Activated T-cell treated with anti-CD3 and anti-CD28 coated beads for 1 hour (primary cell): ENCODE measurements at regions not wholly inside any gene's neighbourhood (a gene's known extent, or its start where the extent isn't known, plus 50 kb on each side); places are given as distances from the start of the nearest gene placed in this dataset.
"Not testable (repeated sequence)": the region's sequence is repeated elsewhere in the genome, so short reads cannot be mapped to it uniquely, and the experiment has no call there.

Source experiments
- DNase-seq: peaks from one replicate; pipeline ENCODE4 v3.0.0-alpha.2; 2020; ENCODE audit warnings: low read depth

DNA sequence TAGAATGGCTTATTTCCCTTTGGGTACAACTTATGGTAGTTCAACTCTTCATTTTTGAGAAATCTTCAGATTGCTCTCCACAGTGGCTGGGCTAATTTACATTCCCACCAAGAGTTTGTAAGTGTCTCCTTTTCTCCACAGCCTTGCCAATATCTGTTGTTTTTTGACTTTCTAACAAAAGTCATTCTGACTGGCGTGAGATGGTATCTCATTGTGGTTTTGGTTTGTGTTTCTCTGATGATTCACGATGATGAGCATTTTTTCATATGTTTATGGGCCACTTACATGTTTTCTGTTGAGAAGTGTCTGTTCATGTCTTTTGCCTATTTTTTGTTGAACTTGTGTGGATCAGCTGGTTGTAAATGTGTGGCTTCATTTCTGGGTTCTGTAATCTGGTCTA, 871.0 kb downstream of the EPHA4 start:
- no peak for DNase-seq

DNA sequence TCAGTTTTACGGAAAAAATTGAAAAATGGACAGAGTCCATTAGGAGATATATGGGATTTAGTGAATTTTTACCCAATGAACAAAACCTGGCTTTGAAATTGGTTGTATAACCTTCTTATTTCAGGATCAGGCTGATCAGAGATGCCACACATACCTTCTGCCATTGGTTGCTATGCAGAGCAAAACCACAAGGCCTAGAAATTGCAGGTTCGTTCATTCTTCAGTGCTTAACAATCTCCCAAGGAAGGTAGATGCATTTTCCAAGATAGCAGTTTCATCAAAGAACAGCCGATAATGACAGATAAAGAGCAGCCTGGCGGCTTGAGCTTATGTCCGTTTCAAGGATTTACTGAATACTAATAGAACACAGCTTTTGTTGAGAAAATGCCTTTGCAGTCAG, 868.8 kb downstream of the EPHA4 start:
- DNase-seq: no peak

GRCh38 chr2:220704081-220704480, 868.0 kb downstream of the EPHA4 start:
- no peak for DNase-seq

GRCh38 chr2:220704810-220705209, 867.3 kb downstream of the EPHA4 start:
- no peak for DNase-seq

DNA sequence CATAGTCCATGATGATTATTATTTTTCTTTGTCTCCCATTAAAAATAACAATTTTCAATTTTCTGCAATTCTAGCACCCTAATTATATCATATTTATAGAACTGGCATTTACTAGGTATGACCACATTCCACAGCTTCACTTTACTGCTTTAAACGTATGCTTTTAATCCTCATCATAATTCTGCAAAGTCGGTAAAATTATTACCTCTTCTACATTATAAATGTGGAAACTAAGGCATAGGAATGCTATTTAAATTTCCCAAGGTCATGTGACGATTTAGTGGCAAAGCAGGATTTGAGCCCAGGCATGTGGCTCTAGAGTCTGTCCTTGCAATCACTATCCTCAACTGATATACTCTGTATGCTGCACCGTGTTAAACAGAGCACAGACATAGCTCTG, 866.4 kb downstream of the EPHA4 start:
- no peak for DNase-seq

- no peak for DNase-seq
These were observed 864.8 kb downstream of the EPHA4 start for GRCh38 chr2:220707261-220707660.

DNA sequence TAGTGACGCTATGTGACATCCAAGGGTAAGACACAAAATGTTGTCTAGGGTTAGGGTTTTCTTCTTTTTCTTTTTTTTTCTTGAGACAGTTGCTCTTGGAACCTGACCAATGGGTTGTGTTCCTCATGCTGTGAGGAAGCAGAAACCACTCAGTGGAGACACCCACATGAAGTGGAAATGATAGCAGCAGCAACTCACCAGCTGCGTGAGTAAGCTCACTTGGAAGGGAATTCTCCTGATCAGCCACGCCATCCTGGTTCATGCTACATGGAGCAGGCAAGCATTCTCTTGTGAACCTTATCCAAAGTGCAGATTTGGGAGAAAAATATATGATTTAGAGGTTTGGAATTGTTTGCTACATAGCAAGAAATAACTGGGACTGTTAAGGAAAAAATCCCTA, 863.7 kb downstream of the EPHA4 start:
- no peak for DNase-seq

GRCh38 chr2:220717283-220717682, 854.8 kb downstream of the EPHA4 start:
- no peak for DNase-seq

- DNase-seq: no peak
These were observed 835.3 kb downstream of the EPHA4 start for GRCh38 chr2:220736778-220737177.

GRCh38 chr2:220743203-220743602, 828.9 kb downstream of the EPHA4 start:
- DNase-seq: no peak

- DNase-seq: no peak
These were observed 827.2 kb downstream of the EPHA4 start for GRCh38 chr2:220744861-220745260.

GRCh38 chr2:220745682-220746081, 826.4 kb downstream of the EPHA4 start:
- DNase-seq: no peak

GRCh38 chr2:220747736-220748135, 824.4 kb downstream of the EPHA4 start:
- no peak for DNase-seq

- no peak for DNase-seq
These were observed 823.1 kb downstream of the EPHA4 start for GRCh38 chr2:220748875-220749479.

DNA sequence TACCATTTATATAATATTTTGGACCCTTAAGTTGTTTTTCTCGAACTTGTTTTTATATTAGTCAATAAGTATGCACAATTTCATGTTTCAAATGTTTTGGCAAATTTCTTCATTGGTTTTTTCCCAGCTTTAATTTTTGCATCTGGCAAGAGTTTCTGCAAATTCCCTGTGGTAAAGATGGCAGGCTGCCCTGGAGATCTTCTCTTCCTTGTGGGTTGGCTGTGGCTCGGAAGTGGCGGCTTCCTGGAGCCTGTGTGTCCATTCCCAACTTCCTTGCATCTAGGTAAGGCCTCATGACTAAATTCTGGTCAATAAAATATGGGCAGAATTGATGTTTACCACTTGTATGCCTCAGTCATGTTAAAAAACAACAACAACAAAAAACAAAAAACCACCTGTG, 818.6 kb downstream of the EPHA4 start:
- no peak for DNase-seq

DNA sequence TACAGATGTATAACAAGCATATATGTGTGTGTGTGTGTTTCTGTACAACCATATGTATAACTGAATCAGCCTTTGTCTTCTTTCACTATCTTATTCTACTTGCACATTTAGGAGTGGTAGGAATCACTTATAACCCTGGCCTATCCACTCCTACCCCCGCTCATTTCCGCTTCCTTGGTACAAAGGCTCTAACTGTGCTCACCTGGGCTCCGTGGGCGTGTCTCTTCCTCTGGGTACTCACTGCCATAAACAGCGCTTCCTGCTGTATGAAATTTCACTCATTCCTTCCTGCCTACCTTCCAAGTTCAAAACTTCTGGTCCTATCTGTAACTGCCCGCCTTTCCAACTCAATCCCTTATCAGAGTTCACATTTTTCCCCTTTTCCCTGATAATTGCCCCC, 815.5 kb downstream of the EPHA4 start:
- DNase-seq: no peak

- not testable (repeated sequence) for DNase-seq
These were observed 813.7 kb downstream of the EPHA4 start for GRCh38 chr2:220758376-220758775.

DNA sequence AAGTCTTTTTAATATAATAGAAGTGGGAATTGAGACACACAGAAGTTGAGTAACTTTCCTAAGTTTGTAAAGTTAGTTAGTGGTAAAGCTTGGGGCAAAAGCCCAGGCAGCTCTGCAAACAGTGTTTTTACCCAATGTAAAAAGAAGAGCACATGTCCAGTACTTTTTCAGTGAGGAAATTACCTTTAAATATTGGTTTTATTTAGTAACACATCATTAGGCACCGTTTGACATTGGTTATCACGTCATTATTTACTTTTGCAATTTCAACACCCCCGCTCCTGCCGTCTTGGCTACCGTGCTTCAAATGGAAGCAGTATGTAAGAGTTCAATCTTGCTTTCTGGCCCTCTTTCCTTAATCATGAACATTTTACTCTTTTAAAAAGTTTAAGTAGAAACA, 807.9 kb downstream of the EPHA4 start:
- no peak for DNase-seq

GRCh38 chr2:220767591-220768255, 804.4 kb downstream of the EPHA4 start:
- DNase-seq: no peak

GRCh38 chr2:220775856-220776488, 796.1 kb downstream of the EPHA4 start:
- DNase-seq: no peak

GRCh38 chr2:220779076-220779475, 793.0 kb downstream of the EPHA4 start:
- DNase-seq: not testable (repeated sequence)

GRCh38 chr2:220779511-220779910, 792.6 kb downstream of the EPHA4 start:
- no peak for DNase-seq

DNA sequence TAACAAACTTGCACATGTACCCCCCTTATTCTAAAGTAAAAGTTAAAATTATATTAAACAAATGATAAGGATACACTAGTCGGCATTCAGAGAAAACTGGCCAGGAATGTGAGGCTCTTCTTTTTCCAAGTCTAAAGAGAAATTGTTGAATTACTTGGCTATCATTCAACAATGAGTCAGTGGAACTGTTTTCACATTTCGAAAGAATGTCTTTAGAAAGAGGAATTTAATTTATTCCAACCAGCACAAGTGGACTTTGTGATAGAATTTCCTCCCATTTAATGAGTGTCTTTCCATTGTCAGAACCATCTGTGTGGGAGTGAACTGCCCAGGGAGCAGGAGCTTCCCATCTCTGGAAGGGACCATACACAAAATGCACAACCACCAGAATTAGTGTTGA, 792.2 kb downstream of the EPHA4 start:
- DNase-seq: no peak
